HG03045 (cell line): ENCODE measurements at regions not wholly inside any gene's neighbourhood (a gene's known extent, or its start where the extent isn't known, plus 50 kb on each side); places are given as distances from the start of the nearest gene placed in this dataset.
"Not testable (repeated sequence)": the region's sequence is repeated elsewhere in the genome, so short reads cannot be mapped to it uniquely, and the experiment has no call there.

Experiments used
- ATAC-seq: cut with Tn5 transposase; IDR thresholded peaks from one replicate; pipeline ENCODE4 v1.9.1; 2021; ENCODE audit warnings: mild to moderate bottlenecking, moderate library complexity; ENCODE audit not compliant: unreplicated experiment

DNA sequence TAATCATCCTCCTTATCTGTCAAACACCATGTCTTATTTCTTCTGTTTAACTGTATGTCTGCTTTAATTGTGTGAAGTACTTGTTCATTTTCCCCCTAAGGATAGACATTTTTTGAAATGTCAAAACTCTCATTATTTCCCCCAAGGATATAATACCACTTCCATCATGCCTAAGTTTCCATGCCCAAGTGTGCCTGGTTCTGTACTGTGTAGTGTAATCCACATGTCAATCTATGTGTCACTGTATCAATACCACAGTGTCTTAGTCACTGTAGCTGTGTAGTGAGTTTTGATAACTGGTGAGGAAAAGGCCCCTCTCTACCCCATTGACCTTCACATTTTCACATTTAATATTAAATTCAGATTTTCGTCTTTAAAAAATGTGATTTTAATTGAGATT lies 1265.5 kb downstream of the PCDH9 start:
- no peak for ATAC-seq

DNA sequence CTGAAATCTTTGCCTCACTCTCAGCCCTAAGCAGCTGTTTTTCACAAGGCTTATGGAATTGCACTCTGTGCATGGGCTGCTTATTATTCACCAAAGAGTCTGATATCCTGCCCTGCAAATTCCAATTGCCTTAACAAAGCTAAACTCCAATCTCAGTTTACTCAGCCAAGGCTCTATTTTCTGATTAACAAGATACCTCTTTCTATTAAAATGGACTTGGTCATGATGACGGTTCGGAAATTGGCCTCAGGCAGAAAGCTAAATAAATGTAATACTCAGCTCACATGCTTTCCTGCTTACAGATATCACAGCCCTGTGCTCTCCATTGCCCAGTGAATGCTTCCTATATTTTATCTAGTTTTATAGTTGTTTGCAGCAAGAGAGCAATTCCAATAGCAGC lies 1270.8 kb downstream of the PCDH9 start:
- no peak for ATAC-seq

DNA sequence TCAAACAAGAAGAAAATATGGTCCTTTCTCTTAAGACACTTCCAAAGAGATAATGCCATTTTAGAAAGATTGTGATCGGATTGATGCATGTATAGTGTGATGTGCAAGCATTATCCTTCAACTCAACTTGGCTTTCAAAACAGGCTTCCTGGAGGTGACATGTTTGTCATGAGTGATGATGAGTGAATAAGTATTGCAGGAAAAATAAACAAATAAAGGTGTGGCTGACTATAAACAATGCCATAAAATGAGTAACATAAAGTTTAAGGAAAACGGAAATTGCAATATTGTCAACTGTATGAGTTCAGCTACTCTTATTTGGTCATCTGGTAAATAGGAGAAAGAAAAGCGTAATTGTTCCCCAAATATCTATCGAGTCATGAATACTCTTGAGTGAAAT lies 1283.7 kb downstream of the PCDH9 start:
- ATAC-seq = no peak

DNA sequence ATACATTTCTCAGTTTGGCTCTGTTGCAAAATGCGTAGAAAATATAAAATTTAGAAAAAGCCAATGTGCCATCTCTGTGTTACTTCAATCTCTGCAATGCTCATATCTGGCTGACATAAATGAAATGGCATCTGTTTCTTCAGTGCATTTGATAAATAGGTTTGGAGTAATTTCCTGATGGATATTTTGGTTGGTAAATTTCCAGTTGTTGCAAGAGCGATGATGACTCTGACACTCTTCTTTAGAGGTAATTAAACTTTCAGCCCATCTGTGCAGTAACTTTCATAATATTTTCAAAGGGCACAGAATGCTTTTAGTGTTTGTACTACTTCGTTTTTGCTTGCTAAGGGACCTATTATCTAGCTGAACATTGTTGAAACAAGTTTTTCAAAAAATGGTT lies 1286.4 kb downstream of the PCDH9 start:
- ATAC-seq = no peak

DNA sequence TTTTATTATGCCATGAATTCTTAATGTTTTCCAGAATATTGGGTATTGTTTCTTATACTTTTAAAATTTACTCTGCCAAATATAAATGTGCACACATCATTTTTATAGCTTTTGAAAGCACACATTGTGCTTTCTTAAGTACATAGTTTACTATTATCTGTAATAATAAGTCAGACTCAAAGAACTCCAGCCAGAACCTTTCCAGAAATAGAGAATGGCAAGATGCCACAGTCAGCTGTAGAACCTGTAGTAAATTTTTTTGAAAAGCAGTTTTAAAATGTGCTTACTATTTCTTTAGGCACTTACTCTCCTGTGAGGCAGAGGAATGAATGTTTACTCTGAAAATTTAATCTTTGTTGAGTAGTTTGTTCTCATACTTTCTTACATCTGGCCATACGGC lies 1287.1 kb downstream of the PCDH9 start:
- no peak for ATAC-seq

DNA sequence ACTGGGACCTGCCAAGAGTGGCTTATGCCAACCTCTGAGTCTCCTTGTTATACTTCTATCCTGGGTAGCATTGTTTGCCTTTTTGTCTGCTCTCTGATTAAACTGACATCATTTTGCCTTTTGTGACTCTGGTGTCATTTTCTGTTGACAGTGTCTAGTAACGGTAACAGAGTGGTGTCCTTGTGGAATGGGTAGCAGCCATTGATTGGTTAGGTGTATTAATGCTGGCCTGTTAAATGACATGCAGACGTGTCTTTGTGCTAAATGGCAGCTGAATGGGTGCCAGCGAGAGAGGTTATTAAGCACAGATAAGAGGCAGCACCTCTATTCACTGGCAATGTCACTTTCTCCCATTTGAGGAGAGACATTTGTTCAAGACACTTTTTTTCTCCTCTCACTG lies 1289.4 kb downstream of the PCDH9 start:
- ATAC-seq = no peak

DNA sequence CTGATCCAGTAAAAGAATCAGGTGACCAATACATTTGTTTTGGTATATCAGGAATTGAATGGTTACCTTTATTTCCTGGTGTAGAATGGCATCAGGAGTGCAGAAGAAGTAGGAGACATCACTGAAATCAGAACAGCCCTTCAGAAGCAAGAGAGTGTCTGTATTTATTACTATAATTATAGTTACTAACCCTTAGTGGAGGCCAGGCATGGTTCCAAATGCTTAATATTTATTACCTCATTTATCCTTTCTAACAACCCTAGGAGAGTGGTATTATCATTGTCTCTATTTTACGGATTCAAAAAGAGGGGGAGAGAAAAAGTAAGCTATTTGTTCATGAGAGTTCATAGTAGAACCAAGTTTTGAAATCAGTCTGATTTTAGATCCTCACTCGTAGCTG lies 1292.9 kb downstream of the PCDH9 start:
- ATAC-seq = no peak

DNA sequence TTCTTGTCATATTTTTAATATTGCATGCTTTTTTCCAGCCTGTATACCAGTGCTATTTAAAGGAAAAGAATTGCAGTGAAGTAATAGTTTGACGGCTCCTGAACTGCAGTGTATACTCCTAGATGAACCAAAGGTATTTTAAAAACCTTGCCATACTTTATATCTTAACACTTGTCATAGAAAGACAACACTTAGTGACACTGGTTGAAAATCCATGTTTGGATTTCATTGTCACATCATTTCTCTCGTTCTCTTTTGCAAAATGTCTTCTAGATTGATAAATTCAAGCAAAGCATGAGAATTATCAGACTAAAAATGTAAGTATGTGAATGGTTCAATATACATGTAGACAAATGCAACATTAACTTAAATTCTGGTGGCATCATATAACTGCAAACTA lies 1293.9 kb downstream of the PCDH9 start:
- no peak for ATAC-seq

DNA sequence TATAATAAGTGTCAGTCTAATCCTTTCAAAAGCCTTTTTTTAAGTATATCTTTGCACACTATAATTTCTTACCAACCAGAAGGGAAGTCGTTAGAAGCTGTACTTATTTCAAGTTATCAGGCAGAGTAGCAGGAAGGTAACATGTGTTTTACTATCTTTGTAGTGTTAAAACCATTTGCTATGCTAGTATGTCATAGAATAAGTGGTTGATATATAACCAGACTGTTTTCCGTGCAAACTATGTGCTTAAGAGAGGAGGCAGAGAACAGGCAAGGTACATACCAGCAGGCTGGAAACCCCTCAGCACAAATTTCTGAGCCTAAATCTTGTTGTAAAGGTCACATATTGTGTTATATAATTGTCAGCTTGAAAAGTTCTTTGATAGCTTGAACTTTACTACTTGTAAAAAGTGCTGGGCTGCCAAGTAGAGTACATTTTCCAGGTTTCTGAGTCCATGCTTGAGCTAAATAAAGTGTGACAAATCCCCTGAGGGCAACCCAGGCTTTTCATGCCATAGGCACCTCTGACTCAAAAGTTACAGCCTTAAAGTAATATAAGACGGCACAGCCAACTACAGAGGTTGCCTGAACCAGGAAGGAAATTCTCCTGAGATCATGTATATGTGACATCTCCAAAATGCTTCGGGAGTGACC lies 1297.4 kb downstream of the PCDH9 start:
- no peak for ATAC-seq

DNA sequence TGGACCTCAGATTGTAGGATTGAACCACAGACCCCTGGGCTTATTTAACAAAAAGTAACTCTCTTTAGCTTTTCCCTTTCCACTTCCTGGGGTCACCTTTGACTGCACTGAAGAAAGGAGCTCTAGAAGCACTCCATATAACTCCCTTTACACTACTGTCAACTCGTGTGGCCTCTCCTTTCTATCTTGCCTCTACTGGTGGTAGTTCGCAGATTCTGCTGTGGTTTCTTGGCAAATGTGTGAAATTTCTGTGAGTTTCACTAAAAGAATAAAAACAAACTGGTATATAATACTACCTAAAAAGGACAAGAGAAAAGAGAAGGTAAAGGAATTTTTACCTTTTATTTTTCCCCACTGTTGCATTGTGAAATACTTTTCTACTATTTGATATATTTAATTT lies 1298.1 kb downstream of the PCDH9 start:
- ATAC-seq = no peak

DNA sequence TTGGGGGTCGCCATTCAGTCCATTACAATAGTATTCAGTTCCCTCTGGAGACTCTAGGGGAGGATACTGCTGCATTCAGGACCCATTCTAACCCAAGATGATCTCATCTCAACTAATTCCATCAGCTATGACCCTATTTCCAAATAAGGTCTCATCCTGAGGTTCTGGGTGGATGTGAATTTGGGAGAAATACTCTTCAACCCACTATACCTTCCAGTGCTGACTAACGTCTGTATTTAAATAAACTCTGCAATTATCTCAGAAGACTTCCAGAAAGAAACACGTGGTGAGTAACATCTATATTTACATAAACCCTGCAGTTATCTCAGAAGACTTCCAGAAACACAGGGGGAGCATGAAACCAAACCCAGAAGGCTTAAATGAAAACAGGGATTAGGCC lies 1300.7 kb downstream of the PCDH9 start:
- ATAC-seq = no peak

DNA sequence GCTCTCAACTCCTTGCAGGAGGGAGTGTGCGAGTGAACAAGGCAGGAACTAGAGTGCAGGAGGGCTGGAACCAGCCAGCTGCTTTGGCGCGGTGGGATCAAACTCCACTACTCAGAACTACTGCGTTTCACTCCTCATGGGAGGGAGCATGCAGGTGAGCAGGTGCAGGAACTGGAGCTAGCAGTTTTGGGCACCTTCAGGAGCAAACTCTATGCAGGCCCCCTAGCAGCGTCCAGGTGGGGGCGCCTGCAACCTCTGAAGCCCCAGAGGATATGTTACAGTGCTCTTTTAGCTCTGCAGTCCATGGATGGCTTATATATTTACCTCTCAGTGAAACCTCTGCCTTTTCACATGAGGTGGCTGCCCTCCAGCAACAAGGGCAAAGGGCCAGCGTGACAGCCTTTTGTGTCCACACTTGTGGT lies 1303.4 kb downstream of the PCDH9 start:
- ATAC-seq = peak; percentile 59

DNA sequence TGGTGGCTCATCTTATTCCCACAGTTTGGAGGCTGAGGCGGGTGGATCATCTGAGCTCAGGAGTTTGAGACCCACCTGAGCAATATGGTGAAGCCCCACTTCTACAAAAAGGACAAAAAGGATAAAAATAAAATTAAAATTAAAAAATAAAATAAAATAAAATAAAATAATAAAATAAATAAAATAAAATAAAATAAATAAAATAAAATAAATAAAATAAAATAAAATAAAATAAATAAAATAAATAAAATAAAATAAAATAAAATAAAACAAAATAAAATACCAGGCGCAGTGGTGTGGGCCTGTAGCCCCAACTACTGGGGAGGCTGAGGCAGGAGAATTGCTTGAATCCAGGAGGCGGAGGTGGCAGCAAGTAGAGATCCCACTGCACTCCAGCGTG lies 1307.3 kb downstream of the PCDH9 start:
- ATAC-seq = not testable (repeated sequence)

DNA sequence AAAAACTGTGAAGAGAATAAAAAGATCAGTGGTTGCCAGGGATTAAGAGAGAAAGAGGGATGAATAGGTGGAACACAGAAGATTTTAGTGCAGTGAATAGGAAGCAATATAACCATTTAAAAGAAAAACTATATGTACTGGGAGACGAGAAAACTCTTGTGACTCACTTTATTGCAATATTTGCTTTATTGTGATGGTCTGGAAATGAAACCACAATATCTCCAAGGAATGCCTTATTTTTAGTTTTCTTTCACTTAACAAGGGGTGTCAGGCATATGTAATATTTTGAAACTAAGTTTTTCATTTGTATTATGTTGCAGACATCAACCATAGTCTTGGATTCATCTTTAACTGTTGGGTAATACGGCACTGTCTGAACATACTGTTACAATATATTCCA lies 1308.2 kb downstream of the PCDH9 start:
- ATAC-seq = no peak

DNA sequence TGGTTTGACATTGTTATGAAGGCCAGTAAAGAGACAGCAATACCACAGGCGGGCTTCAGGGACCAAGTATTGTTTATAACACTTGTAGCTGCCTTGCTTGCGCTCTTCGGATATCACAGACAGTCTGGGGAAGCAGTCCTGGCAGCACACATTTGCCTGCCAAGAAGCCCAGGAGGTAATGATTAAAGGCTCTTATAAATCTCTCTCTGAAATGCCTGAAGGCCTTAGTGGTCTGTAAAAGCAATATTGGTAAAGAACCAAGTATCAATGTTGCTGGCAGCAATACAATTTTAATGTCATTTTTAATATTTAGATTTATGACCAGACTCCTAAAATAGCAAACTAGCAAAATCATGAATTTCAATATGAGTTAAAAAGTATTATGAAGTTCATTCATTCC lies 1312.4 kb downstream of the PCDH9 start:
- no peak for ATAC-seq

DNA sequence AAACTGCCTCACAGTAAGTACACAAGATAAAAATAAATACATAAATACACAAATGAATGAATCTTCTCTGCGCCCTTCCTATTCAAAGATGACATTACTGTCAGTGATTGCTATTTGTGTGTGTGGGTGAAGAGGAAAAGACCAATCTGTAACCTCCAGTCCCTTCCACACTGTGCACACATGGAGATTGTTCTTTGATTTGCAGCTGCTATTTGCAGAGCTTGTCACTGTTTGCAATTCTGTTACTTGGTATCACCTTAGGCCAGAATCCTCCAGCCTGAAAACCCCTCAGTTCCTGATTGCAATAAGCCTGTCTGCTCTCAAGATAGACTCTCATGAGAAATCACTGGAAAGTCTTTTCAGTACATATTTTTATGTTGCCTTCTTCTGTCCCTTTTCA lies 1314.9 kb downstream of the PCDH9 start:
- no peak for ATAC-seq

DNA sequence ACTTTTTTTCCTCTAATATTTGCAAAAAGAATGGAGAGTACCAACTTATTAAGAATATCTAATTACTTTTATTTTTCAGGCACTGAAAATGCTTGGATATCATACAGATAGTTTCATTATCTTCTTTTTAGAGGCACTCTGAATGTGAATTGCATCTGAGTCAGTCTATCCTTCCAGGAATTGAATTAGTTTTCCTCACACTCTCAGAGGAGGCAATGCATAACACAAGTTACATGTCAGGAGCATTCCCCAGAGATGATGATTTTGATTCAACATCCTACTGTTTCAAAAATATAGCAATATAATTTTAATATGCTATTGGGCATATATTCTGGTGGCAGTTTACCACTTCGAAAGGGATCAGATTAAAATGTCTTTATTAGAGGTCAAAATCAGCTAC lies 1315.4 kb downstream of the PCDH9 start:
- no peak for ATAC-seq

DNA sequence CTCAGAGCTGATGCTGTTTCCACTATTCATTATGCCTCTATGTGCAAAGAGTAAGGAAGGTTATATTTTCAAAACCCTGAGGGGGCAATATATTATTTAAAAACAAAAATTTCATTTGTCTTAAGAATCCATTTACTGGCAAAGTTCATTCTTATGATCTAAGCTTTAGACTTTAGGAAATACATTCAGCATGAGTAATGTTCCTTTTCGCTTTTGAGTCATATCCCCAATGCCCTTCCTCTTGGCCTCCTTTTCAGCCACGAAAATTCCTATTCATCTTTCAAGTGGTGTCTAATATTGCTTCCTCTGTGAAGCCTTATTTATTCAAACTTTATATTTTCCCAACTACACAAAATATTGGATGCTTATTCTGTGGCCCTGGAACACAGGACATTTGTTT lies 1317.0 kb downstream of the PCDH9 start:
- no peak for ATAC-seq

DNA sequence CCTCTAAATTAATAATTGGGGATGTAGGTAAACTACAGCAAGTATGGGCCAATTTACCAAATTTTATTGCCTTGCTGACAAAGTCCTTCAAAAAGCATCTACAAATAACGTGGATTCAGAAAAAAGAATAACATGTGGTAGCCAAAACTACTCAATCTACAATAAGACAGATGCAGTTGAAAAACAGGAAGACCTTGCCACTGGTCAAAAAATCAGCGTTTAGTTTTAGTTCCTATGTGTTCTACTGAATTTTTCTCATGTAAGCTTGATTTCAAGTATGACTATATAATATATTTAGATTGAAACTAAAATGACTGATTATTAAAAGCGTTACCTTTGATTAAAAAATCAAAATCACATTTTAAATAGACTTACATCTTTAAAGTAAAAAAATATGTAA lies 1317.6 kb downstream of the PCDH9 start:
- ATAC-seq = no peak

DNA sequence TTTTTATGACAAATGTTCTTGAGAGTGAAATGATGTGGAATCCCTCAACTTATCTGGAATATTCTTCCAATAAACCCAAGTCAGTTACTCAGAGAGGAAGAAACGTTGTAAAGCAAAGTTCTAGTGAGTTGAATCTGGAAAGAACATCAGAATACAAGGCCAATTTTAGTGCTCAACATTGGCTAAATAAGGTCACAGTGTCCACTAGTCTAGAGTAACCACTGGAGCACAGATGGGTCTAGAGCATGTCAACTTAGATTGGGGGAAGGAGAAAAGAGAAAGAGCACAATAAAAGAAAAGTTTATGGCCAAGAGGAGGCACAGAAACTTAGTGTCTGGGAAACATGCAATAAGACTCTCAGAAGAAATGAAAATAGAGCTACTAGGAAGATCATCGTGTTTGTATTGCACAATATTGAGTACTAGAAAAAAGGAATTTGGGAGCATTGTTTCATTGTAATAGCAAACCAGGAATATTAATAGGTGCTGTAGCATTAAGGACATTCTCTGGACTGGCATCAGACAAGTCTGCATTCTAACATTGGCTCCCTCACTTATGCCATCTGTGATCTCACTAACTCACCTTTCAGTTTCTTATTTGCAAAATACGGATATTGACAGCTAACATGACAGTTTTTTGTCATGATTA lies 1318.5 kb downstream of the PCDH9 start:
- no peak for ATAC-seq

DNA sequence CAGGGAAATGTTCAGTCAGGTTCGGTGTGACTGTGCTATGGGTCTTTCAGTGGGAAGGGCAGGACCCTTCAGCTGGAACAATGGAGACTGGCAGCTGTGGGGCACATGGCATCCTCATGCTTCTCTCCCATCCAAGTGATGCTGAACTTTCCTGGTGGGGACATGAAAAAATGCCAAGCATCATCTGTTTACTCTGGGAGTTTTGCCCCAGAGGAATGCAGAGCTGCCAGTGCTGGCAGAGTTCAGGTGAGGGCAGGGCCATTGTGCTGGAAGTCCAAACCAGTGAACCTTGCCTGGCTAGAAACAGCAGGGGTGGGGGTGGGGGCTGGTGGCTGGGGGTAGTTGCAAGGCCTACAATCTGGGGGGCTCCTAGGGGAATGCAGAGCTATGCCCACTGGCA lies 1320.6 kb downstream of the PCDH9 start:
- no peak for ATAC-seq

DNA sequence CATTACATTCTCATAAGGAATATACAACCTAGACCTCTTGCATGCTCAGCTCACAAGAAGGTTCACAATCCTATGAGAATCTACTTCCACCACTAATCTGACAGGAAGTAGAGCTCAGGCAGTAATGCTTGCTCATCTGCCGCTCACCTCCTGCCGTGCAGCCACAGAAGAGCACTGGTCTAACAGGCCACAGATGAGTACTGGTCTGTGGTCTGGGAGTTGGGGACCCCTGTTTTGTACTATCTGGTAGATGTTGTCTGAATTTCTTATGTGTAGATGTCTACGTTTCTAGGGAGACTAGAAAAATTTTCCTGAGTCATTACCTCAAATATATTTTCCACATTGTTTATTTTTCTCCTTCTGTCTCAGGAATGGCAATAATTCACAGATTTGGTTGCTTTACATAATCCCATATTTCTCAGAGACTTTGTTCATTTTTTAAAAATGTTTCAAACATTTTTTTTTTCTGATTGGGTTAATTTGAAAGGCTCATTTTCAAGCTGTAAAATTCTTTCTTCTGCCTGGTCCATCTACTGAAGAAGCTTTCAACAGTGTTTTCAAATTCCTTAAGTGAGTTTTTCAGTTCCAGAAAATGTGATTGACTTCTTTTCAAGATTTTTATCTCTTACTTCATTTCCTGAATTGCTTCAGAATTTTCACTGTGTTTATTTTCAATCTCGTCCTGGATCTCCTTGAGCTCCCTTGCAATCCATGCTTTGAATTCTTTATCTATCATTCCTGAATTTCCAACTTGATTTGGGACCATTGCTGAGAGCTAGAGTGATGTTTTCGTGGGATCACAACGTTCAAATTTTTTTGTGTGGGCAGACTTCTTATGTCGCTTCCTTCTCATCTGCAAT lies 1322.2 kb downstream of the PCDH9 start:
- ATAC-seq = no peak
